DMS 273 treated with DMSO at 0.1 percent for 48 hours (cell line): ENCODE measurements at regions not wholly inside any gene's neighbourhood (a gene's known extent, or its start where the extent isn't known, plus 50 kb on each side); places are given as distances from the start of the nearest gene placed in this dataset.
"Not testable (repeated sequence)": the region's sequence is repeated elsewhere in the genome, so short reads cannot be mapped to it uniquely, and the experiment has no call there.

Experiments
- DNase-seq: peaks from one replicate; lab custom pipeline; 2025; lab: John Stamatoyannopoulos, UW

DNA sequence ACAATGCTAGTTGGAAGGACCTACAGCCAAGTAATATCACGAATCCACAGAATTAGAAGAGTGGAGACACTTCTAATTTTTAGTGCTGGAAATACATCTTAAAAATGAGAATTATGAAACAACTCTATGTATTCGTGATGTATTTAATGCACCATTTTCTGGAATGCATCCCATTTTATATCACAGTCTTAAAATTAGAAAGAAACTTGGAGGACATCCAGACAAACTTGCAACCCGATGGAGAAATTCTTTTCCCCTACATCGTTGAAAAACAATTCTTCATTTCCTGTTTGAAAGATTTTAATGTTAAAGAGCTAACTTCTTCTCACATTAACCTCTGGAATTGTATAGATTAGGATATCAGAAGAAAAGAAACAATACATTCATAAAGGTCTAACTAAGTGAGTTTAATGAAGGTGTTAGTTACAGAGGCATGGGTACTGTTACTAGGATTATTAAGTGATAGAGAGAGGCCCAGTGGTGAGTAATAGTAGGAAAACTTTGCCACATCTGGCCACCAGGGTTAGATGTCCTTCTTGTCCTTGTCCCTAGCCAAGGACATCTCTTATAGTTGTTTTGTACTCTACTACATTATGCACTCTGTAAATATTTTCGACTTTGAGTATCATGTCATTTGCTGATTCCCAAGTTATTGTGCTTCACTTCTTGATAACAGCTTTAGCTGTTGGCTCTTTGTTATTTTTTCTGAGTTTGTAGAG is 502.4 kb upstream of the PTCHD4 start:
- no peak for DNase-seq

DNA sequence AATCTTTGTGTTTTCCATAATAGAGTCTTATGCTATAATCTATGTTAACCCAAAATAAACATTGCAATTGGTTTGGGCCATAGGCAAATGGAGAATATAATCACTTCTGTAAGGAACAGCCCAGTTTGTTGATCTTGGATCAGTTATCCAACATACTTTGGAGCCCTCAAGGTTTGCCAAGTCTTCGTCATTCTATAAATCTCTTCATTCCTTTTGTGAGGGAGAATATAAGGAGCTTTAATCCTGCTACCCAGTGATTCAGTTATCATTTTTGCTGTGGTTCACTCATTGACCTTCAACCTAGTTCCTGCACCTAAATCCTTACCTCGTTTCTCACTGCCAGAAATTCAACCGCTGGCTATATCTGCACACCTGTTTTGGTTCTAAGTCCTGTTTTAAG is 500.3 kb upstream of the PTCHD4 start:
- no peak for DNase-seq

DNA sequence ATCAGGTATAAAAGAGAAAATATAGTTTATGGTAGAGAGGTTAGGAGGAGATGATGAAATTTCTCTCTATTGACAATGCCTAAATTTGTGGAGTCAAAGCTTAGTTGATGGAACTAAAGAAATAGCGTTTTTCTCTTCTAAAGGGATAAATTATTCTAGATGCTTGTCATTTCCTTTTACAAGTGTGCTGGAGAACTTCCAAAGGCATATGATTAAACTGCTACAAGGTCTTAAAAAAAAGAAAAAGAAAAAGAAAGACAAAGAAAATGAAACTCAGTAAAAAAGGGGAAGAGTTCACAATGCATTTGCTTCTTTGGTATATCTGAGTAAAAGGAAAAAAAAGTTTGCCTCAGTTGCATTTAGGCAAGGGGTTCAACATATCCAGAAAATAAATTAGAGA is 499.8 kb upstream of the PTCHD4 start:
- DNase-seq = no peak

DNA sequence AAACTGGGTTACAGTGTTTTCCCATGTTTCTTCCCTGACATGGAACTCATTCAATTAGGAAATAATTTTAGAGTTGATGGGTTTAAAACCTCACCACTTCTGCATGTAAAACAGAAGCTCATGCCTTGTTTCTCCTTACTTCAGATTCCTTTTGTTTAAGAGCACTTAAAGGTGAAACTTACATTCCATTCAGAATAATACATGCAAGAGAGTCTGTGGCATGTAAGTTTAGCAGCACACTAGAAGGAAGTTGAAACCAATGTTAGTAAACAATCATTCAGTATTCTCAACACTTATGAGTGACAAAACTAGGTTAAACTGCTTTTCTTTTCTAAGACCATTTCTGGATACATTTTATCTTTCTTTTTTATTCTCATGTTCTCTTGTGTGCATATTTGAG is 495.6 kb upstream of the PTCHD4 start:
- no peak for DNase-seq

DNA sequence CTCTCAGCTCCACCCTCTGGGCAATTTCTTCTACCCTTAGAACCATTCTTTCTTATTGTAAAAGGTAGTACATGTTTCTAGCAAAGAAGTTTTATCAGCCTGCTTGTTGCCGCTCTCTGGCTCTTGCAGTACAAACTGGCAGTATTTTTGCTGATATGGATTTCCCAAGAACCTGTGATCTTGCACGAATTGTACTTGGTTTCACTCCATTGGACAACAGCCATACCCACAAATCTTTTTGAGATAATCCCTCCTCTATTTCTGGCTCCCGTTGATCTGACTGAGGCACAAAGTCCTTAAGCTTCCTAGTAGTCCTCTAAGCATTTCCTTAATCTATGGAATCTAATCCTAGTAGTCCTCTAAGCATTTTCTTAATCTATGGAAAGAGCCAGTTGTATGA is 487.0 kb upstream of the PTCHD4 start:
- no peak for DNase-seq

DNA sequence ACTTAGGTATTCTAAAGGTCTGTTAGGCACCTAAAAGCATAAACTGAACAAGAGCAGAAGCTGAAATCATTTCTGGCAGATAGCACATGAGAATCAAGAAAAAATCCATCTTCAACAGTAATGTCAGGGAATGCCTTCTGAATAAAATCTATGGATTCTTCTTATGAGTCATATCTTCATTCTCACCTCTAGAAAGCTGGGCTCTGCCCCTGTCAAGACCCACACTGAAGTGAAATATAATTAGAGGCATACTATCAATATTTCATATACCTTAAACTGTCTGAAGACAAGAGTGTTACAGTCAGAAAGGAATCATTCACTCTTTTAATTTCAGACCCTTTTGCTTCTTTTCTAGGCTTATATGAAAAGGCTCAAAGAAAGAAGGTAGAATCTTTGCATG is 485.8 kb upstream of the PTCHD4 start:
- DNase-seq = no peak

DNA sequence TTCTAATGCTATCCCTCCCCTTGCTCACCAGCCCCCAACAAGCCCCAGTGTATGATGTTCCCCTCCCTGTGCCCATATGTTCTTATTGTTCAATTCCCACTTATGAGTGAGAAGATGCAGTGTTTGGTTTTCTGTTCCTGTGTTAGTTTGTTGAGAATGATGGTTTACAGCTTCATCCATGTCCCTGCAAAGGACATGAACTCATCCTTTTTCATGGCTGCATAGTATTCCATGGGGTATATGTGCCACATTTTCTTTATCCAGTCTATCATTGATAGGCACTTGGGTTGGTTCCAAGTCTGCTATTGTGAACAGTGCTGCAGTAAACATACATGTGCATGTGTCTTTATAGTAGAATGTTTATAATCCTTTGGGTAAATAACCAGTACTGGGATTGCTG is 480.2 kb upstream of the PTCHD4 start:
- not testable (repeated sequence) for DNase-seq

DNA sequence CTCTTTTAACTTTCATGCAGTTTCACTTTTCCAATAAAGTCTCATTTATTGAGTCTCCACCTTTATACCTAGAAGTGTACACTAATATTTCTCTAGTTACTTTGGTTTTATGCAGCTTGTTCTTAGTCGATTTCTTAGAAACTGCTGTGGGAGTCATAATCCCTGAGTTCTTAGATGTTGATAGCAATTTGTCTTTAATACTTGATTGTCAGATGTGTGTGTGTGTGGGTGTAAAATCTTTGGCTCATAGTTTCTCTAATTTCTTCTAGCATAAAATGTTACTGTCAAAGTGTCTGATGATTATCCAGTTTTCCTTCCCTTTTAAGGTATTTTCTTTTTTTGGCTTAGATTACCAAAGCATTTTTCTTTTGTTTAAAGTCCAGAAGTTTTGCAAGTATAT is 473.8 kb upstream of the PTCHD4 start:
- DNase-seq = no peak

DNA sequence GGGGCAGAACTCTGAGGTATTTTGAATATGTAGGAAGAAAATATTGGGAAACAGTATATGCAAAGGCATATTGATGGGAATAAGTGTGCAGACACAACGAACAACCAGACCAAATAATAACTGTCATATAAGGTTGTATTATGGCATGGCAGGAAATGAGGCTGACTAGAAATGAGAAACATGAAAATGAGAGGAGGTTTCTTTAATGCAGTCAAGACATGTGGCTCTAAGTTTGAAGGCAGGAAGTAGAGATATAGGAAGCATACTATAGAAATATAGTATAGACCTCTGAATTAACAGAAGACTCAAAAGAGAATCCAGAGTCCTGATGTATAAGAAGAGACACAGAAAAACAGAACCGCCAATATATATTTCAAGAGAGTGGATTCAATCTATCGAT is 459.7 kb upstream of the PTCHD4 start:
- DNase-seq = no peak

DNA sequence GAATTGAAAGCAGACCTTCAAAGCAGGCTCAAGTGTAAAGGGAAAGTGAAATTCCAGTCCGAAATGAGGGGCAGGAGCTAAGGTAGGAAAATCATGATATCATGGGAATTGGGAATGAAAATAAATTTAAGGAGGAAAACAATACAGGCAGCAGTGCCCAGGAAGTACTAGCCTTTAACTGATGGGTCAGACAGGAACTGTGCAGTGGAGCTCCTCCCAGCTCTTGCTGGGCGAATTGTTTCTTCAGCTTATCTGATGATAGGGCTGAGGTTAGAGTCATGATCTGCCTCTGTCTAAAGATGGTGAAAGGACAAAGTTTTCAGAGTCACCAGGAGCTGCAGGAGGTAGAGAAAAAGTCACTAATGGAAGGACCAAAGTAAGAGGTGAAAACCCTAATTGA is 457.9 kb upstream of the PTCHD4 start:
- no peak for DNase-seq

DNA sequence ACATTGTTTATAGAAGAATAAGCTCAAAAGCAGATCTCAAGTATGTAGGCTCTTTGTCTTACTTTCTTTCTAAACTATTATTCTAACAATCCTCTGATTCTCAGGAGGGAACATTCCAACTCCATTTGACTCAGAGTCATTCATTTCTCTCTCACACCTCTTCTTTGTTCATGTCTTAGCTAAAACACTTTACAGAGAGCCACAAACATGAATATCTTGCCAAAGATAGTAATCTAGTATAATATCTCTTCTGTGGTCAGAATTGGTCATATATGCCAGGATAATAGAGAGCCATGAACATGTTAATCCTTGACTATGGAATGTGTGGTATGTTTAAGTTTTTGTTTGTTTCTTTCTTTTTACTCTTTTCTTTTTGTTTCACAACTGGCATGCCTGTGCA is 456.0 kb upstream of the PTCHD4 start:
- DNase-seq = no peak

DNA sequence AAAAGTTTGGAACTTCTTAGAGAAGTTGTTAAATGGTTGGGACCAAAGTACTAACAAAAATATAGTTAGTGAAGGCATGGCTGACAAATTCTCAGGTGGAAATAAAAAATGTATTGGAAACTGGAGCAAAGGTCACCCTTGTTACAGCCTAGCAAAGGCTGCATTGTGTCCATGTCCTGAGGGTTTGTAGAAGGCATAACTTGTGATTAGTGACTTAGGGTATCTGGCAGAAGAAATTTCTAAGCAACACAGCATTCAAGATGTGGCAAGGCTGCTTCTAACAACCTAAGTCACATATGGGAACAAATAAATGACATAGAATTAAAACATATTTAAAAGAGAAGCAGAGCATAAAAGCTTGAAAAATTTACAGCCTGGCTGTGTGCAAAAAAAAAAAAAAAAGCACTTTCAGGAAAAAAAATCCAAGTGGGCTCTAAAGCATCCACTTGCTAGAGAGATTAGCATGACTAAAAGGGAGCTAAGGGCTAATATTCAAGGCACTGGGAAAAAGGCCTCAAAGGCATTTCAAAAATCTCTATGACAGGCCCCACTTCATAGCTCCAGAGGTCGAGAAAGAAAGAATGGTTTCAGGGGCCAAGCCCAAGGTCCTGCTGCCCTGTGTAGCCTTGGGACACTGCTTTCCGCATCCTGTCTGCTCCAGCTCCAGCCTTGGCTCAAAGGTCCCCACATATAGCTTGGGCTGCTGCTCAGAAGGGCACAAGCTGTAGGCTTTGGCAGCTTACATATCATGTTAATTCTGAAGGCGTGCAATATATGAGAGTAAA is 453.2 kb upstream of the PTCHD4 start:
- no peak for DNase-seq

DNA sequence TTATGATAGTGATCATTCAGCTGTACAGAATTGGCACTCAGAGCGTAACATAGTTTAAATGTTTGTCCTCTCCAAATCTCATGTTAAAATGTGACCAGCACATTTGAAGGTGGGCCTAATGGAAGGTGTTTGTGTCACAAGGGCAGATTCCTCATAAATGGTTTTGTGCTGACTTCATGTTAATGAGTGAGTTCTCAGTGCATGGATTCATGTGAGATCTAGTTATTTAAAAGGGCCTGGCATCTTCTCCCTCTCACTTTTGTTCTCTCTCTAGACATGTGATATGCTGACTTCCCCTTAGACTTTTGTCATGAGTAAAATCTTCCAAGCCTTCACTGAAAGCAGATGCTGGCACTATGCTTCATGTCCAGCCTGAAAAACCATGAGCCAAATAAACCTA is 452.4 kb upstream of the PTCHD4 start:
- DNase-seq = no peak

DNA sequence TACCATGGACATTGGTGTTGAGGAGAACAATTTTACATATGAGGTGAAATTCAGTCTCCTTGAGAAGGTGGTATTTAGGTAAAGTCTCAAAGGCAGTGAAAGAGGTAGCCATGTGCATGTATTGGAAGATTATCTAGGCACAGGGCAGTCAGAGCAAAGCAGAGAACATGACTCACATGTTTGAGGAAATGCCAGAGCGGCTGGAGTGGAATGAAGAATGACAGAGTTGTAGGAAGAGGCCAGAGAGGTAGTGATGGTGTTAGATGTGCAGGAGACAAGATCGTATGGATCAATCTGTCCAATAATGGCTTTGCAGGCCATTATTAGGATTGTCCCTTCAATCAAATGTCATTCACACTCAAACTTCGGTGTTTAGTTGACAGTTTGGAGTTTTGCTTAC is 449.4 kb upstream of the PTCHD4 start:
- no peak for DNase-seq

DNA sequence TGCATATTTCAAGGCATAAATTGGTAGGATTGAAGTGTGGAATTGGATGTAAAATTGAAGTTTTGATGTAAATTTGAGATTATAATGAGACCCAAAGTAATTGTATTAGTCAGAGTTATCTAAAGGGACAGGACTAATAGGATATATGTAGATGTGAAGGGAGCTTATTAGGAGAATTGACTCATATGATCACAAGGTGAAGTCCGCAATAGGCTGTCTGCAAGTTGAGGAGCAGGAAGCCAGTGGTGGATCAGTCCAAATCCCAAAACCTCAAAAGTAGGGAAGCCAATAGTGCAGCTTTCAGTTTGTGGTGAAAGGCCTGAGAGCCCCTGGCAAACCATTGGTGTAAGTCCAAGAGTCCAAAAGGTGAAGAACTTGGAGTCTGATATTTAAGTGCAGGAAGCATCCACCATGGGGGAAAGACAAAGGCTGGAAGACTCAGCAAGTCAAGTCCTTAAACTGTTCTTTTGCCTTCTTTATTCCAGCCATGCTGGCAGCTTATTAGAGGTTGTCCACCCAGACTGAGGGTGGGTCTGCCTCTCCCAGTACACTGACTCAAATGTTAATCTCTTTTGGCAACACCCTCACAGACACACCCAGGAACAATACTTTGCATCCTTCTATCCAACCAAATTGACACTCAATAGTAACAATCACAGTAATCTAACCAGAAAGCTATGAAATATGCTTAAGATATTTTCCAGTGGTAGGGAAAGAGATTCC is 442.6 kb upstream of the PTCHD4 start:
- no peak for DNase-seq

DNA sequence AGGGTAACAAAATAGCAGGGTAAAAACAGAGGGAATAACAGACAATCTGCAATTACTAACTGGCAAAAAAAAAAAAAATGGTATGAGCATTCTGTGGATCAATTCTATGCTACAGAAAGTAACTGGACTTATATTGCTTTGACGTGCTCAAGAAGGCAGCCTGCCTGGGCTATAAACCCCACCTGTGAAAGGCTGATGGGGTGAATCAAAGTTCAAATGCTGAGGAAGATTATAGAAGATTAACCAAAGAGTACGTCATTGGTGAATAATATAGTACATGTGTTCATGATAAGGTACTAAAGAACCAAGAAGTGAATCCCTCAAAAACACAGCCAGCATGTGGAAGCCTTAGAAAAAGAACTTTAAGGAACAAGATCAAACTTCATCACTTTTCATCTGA is 441.9 kb upstream of the PTCHD4 start:
- no peak for DNase-seq

DNA sequence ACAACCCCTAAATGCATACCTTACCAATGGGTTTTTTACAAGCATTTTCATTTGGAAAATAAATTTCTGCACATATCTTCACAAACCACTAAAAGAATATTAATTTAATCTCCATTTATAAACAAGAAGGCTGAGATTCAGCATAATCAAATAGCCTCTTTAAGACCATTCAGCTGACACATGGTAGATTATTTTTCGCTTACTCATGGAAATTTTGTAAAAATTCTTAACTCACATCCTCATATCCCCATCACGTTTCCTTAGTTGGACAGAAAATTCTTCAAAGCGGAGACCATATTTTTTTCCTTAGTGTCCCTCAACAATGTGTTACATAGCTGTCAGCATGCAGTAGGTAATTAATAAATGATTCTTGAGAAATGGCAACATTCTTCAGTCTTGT is 439.6 kb upstream of the PTCHD4 start:
- DNase-seq = no peak

DNA sequence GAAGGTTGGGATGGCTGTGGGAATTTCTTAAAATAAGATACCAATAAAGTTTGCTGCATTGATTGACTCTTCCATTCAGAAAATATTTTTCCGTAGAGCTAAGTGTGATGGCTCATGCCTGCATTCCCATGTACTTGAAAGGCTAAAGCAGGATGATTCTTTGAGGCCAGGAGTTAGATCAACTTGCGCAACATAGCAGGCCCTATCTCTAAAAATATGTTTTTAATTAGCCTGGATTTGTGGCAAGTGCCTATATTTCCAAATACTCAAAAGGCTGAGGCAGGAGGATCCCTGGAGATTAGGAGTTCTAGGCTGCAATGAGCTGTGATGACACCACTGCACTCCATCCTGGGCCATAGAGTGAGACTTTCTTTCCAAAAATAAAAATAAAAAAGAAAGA is 431.2 kb upstream of the PTCHD4 start:
- no peak for DNase-seq

DNA sequence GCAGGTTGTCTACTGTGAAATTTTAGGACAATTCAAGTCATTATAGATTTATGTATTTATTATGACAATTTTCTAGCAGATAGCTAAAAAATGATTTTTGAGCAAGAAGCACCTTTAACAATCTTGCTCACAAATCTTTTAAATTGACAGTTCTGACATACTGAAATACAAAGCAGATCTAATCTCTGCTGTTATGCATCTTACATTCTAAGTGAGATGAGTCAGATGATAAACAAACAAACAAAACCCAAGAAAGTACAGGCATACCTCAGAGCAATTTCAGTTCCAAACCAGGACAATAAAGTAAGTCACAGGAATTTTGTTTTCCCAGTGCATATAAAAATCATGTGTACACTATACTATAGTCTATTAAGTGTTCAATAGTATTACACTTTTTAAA is 430.7 kb upstream of the PTCHD4 start:
- no peak for DNase-seq

DNA sequence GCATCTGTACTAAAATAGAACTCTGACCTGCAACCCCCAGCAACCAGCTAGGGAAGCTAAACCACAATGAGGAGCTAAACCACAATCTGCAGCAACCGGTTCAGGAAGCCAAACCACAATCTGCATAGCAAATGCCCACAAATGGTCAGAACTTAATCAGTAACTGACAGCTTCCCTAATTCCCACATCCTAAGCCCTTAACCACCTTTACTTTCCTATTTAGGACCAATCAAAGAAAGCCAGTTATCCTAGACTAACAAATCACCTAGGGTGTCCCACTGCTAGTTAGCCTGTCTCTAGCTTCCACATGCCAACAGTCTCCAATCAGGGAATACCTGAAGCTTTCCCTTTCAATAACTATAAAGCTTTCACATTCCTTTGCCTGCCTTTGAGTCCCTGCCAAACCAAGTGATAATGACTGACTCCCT is 424.6 kb upstream of the PTCHD4 start:
- DNase-seq = no peak

DNA sequence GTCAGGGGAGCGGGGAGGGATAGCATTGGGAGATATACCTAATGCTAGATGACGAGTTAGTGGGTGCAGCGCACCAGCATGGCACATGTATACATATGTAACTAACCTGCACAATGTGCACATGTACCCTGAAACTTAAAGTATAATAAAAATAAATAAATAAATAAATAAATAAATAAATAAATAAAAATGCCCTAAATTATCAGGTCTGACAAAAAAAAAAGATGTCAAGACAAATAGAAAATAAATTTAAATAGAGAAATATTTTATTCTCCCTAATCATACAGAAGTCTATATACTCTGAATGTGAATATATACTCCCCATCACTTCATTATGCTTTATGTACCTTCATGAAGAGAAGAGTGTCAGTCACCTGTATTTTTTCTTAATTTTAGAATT is 420.0 kb upstream of the PTCHD4 start:
- DNase-seq = not testable (repeated sequence)

DNA sequence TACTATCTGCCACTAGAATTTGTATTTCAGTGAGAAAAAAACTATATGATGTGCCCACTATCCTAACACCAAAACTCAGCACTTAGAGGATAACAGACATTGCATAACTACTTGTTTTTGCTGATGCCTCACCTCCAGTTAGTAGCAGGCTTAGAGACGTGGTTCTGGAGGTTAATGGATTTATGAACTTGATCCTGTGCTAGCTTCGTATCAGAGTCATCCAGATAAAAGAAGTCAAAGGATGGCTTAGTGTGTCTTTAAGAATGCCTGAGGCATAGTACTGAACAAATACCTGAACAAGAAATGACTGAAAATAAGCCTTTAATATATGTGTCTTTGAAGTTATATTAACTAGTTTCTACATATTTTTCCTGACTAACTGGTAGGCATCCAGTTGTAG is 414.9 kb upstream of the PTCHD4 start:
- DNase-seq = no peak

DNA sequence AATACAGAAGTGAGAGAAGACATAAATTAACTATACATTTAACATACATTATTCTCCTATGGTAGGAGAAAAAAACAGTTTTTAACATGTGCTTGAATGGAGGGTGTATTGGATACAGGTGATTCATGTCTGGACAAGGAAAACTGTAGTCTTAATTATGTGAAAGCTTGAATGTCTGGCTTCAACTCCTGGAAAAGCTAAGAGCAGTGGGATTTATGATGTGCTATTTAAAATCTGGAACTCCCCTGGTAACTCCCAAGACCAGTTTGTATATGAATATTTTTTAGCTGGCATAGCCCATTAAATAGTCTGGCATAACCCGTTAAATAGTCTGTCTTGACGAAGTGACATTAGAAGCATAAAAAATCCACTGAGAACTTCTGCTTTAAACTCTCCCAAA is 410.0 kb upstream of the PTCHD4 start:
- DNase-seq = no peak
